ENCODE measurements at regions not wholly inside any gene's neighbourhood (a gene's known extent, or its start where the extent isn't known, plus 50 kb on each side); places are given as distances from the start of the nearest gene placed in this dataset.
"Not testable (repeated sequence)": the region's sequence is repeated elsewhere in the genome, so short reads cannot be mapped to it uniquely, and the experiment has no call there.

GRCh38 chr11:122197066-122197987 is 81.3 kb upstream of the BLID start:
- Histone ChIP-seq H3K4me3 (no peak overlapping the region), H3K27me3 (no peaks in the 10 kb centered on the region), H3K9me3 (no peaks in the 10 kb centered on the region), H3K4me1 (no peaks in the 10 kb centered on the region), H3K27ac (peak overlapping the region in 1 of 4 donors; percentile 22), H3K36me3 (no peaks in the 10 kb centered on the region)
- DNase-seq: no peak
- no peak for TF ChIP-seq POLR2A (IDR thresholded peaks at IDR 0.05)
- no peak for TF ChIP-seq CTCF (IDR thresholded peaks at IDR 0.05)

GRCh38 chr11:122195790-122196189 is 79.8 kb upstream of the BLID start:
- Histone ChIP-seq H3K4me1 (no peaks in the 10 kb centered on the region), H3K27ac (no peak overlapping the region), H3K4me3 (no peak overlapping the region), H3K36me3 (no peaks in the 10 kb centered on the region), H3K27me3 (no peaks in the 10 kb centered on the region), H3K9me3 (no peaks in the 10 kb centered on the region)
- TF ChIP-seq CTCF (IDR thresholded peaks at IDR 0.05) (no peak), POLR2A (IDR thresholded peaks at IDR 0.05) (no peak)
- no peak for DNase-seq

GRCh38 chr11:122193881-122194480 is 78.0 kb upstream of the BLID start:
- not testable (repeated sequence) for H3K4me1 ChIP-seq, H3K27ac ChIP-seq, H3K4me3 ChIP-seq, H3K9me3 ChIP-seq, H3K36me3 ChIP-seq, H3K27me3 ChIP-seq, DNase-seq

GRCh38 chr11:122193457-122193856 is 77.4 kb upstream of the BLID start:
- no peak overlapping the region for H3K27ac ChIP-seq
- TF ChIP-seq CTCF (IDR thresholded peaks at IDR 0.05) (no peak), POLR2A (IDR thresholded peaks at IDR 0.05) (no peak)
- H3K36me3 ChIP-seq: no peaks in the 10 kb centered on the region
- no peaks in the 10 kb centered on the region for H3K4me1 ChIP-seq
- DNase-seq: no peak
- H3K27me3 ChIP-seq: no peaks in the 10 kb centered on the region
- H3K4me3 ChIP-seq: no peak overlapping the region
- H3K9me3 ChIP-seq: no peaks in the 10 kb centered on the region

GRCh38 chr11:122192634-122193255 is 76.7 kb upstream of the BLID start:
- no peak for TF ChIP-seq POLR2A (IDR thresholded peaks at IDR 0.05)
- TF ChIP-seq CTCF (IDR thresholded peaks at IDR 0.05): no peak
- Histone ChIP-seq H3K27ac (no peak overlapping the region), H3K4me1 (no peaks in the 10 kb centered on the region), H3K4me3 (no peak overlapping the region), H3K27me3 (no peaks in the 10 kb centered on the region), H3K9me3 (no peaks in the 10 kb centered on the region), H3K36me3 (no peaks in the 10 kb centered on the region)
- DNase-seq: no peak

- Histone ChIP-seq H3K27ac (no peak overlapping the region), H3K36me3 (no peaks in the 10 kb centered on the region), H3K4me3 (no peak overlapping the region), H3K4me1 (no peaks in the 10 kb centered on the region), H3K27me3 (no peaks in the 10 kb centered on the region), H3K9me3 (no peaks in the 10 kb centered on the region)
- no peak for TF ChIP-seq POLR2A (IDR thresholded peaks at IDR 0.05)
- no peak for TF ChIP-seq CTCF (IDR thresholded peaks at IDR 0.05)
- DNase-seq: no peak
Observed at GRCh38 chr11:122190768-122191167, 74.8 kb upstream of the BLID start.
